ACHN (cell line): ENCODE measurements at regions not wholly inside any gene's neighbourhood (a gene's known extent, or its start where the extent isn't known, plus 50 kb on each side); places are given as distances from the start of the nearest gene placed in this dataset.
"Not testable (repeated sequence)": the region's sequence is repeated elsewhere in the genome, so short reads cannot be mapped to it uniquely, and the experiment has no call there.

Experiments used
- DNase-seq: peaks from one replicate; pipeline ENCODE4 v3.0.0-alpha.2; 2015
- in situ Hi-C: cut with HindIII; loops from 2 replicates; pipeline ENCODE4 v1.10.0; 2017; ENCODE audit warnings: low sequenced_read_pairs, low pct_ligation_motif_present, low pct_unique_long_range_greater_than_20kb

DNA sequence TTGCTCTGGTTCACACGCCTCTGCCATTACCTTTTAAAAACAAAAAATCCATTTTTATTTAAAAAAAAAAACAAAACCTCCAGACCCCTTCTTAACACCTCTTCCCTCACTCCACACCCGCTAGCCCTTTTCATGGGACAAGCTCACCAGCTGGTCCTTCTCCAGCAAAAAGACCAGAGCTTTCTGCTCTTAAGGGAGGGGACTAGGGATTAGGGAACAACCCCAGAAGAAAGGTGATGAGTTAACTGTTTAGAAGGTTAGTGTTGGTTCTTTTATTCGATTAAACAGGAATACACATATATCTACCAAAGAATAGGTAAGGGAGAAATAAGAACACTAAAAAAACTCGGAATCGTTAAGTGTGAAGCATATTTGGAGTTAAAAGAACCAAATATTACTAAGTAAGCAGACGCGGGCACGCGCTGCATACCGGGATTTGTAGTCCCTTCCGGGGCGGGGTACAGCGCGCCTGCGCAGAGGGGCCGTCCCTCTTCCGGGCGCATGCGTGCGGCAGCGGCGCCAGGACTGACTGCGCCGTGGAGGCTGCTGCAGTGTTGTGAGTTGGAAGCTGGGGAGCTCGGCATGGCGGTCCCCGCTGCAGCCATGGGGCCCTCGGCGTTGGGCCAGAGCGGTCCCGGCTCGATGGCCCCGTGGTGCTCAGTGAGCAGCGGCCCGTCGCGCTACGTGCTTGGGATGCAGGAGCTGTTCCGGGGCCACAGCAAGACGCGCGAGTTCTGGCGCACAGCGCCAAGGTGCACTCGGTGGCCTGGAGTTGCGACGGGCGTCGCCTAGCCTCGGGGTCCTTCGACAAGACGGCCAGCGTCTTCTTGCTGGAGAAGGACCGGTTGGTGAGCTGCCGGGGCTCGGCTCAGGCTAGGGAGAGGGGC, 92.6 kb upstream of the FAM153A start:
- in situ Hi-C loops, DNase-seq: not testable (repeated sequence)

- in situ Hi-C loops, DNase-seq: not testable (repeated sequence)
Observed at GRCh38 chr5:177863822-177864446, 81.2 kb upstream of the FAM153A start.

- DNase-seq, in situ Hi-C loops: not testable (repeated sequence)
Observed at GRCh38 chr5:177857642-177858200, 75.0 kb upstream of the FAM153A start.

DNA sequence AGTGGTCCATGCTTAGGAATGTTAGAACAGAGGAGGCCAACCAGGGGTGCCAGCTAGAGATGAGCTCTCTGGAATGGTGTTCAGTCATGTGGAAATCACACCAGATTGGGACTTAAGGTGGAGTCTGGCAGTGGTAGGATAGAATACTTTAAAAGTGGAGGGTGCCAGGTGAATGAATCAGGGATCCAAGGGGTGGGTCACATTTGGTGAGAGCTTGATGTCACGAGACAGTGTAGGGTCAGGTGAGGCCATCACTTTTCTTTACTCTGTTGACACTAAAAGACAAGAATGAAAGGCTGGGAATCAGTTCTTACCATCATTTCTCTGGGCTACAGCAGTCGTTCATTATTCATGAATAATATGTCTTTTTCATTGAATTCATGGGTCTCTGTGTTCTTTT, 73.8 kb upstream of the FAM153A start:
- DNase-seq, in situ Hi-C loops: not testable (repeated sequence)

GRCh38 chr5:177847914-177848313, 65.2 kb upstream of the FAM153A start:
- in situ Hi-C loops, DNase-seq: not testable (repeated sequence)

GRCh38 chr5:177846598-177846997, 63.9 kb upstream of the FAM153A start:
- DNase-seq, in situ Hi-C loops: not testable (repeated sequence)

- in situ Hi-C loops, DNase-seq: not testable (repeated sequence)
Observed at GRCh38 chr5:177845906-177846305, 63.2 kb upstream of the FAM153A start.

- DNase-seq, in situ Hi-C loops: not testable (repeated sequence)
Observed at GRCh38 chr5:177836191-177836590, 53.5 kb upstream of the FAM153A start.
